Effector CD8-positive, alpha-beta T cell (primary cell): ENCODE measurements at regions not wholly inside any gene's neighbourhood (a gene's known extent, or its start where the extent isn't known, plus 50 kb on each side); places are given as distances from the start of the nearest gene placed in this dataset.

ENCODE experiments used
- DNase-seq: peaks from one replicate; lab custom pipeline; 2025; lab: John Stamatoyannopoulos, UW

DNA sequence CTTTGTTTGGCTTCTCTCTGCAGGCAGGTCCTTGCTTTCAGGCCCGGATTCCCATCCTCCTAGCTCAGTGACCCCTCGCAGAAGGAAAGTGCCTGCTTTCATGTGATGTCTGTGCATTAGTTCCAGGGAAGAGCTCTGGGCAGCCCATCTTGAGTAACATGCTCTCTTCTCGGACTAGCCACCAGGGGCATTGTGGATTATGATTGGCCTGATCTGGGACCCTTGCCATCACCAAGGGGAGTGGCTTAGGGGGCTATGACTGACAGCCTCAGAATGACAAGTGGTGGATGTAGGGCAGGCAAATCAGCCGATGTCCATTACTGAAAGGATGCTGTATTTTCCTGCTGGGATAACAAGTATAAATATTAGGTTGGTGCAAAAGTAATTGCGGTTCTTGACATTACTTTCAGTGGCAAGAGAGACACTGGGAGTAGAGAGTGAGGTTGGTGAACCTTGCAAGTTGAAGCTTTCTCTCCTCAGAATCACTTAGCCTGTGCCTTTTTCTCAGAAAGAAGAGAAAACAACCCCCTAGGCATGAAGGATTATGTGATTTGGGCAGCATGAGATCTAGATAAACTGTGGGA lies 71.5 kb upstream of the MPHOSPH6 start:
- DNase-seq, result no peak

DNA sequence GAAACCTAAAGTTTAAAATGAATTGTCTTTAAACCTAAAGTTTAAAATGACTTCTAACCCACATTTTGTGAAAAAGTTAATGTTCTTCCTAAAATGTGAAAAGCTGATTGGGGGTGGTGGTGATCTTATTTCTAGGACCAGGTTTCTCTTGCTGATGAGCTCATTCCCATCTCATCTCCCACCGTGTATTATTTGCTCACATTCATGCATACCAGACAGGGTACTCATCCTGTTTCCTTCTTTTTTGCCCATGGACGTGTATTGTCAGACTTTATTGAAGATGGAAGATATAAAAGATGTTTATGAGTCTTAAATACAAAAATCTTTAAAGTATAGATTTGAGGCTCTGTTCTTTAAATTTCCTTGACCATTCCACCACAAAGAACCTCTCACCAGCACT lies 70.1 kb upstream of the MPHOSPH6 start:
- DNase-seq, result no peak

DNA sequence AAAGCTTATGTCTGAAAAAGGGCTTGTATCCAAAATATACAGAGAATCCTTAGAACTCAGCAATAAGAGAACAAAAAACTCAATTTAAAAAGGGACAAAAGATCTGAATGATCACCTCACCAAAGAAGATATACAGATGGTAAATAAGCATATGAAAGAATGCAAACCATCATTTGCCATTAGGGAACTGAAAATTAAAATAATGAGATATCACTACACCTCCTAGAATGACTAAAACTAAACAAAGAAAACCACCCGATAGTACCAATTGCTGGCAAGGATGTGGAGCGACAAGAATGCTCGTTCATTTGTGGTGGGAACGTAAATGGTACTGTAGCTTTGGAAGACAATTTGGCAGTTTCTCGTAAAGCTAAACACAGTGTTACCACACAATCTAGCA lies 66.9 kb upstream of the MPHOSPH6 start:
- no peak for DNase-seq

DNA sequence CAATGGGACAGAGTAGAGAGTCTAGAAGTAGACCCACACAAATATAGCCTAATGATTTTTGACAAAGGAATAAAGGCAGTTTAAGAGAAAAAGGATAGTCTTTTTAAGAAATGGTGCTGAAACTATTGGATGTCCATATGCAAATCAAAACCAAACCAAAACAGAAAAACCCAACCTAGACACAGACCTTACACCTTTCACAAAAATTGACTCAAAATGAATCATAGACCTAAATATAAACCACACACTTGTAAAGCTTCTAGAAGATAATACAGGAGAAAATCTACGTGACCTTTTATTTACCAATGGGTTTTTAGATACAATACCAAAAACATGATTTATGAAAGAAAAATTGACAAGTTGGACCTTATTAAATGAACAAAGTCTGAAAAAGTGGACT lies 66.4 kb upstream of the MPHOSPH6 start:
- no peak for DNase-seq

DNA sequence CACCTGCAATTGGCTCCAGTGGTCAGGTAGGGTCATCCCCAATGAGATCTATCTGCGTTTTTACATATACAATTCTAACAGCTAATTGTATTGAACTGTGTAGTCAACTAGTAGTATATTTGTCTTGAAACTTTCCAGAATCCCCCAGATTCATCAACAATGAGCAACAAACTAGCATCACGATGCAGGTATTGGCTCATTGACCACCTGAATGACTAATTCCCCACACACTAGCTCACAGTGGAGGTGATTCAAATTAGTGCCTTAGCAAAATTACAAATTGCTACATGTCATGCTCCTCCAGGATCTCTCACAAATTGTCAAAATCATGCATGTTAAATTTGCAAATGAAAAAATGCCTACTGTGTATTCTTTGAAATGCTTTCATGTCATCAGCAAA lies 62.8 kb upstream of the MPHOSPH6 start:
- DNase-seq, result no peak

DNA sequence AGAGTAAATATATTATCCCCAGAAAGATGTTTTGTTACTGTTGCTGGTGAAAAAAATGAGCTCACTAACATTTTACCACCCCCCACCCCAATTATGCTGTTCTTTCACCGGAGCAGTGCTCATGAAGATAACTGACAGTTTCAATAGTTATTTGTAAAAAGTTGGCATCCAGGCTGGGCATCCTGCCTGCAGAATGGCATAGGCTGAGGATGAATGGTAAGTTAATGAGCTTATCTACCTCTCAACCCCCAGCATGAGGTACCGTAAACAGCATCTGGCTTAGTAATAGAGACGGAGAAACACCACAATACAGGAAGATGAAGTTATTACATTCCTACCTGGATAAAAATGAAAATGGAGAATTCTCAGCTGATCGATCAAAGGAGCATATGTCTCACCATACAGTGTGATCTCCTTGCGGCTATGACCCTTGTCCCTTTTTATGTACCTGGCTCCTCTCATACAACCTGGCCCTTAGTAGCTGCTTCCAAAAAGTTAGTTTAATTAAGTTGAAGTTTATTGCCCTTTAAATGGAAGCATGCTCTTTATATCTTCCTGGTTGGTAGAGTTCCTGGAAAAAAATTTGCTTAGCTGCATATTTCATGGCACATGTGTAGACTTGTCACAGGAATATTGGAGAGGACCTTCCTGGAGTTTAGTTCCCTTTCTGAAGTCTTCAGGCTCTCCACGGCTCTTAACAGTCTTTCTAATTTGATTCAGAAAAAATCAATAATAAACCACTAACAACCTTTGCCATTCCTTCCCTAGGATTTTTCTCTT lies 61.2 kb upstream of the MPHOSPH6 start:
- no peak for DNase-seq

DNA sequence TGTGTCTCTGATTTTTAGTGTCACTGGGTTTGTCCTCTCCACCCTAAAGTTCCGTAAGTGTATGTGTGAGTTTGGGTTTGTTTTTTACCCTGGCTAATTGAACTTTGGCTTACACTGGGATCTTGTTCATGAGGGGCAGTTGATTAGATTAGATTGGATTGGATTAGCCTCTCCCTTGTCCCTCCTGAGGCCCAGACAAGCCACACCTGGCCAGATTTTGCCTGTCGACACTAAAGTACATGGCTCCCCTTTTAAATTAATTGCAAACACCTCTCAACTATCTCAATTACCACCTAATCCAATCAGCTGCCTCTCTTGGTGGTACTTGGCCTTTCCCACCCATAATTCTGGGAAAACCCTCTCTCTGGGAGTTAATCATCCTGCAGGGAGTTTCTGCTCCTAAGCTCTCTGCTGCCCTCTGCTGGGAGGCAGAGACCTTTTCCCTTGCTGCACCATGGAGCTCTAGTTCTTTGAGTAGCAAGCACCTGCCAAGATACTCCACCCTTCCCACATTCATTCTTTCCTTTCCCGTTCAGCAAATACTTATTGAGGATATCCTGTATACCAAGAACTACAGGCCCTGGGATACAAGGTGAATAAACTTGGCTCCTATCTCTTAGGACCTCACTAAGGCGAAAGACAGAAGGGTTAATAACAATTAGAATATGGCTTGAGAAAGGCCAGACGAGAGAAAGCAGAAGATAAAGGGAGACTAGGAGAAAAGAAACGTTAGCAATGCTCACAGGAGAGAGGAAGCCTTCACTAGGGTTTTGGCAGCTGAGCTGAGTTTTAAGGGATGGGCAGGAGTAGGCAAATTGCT lies 60.0 kb upstream of the MPHOSPH6 start:
- DNase-seq, result peak; percentile 34

DNA sequence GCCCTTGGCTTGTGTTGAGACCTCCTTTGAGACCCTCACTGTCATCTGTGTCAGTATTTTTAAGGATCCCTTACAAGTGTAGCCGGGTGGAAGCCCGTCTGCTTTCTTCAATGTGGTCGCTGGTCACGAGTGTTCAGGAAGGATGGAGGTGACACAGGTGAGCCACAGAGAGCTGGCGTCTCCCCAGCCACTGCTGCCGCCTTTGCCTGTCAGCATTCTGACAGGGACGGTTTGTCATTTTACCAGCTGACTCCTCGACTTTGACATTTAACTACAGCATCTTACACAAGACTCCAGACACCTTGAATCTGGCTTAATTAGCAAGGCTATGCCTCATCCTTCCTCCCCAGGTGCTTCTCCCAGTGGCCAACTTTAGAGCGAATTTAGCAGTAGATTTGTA lies 56.3 kb upstream of the MPHOSPH6 start:
- DNase-seq, result no peak

DNA sequence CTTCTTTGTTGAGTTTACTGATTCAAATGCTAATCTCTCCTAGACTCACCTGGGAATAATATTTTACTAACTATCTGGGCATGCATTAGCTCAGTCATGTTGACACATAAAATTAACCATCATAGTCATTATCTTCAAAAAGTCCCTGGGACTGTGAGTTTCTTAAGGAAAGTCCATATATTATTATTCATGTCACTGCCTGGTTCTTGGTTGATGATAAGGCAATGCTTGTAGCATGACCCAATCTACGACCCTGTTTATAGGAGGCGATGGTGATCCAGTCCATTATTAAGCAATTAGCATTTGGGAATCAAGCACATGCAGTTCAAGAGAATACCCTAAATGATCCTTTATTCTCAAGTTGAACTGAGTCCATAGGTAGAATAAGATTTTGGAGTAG lies 54.8 kb upstream of the MPHOSPH6 start:
- DNase-seq, result no peak

DNA sequence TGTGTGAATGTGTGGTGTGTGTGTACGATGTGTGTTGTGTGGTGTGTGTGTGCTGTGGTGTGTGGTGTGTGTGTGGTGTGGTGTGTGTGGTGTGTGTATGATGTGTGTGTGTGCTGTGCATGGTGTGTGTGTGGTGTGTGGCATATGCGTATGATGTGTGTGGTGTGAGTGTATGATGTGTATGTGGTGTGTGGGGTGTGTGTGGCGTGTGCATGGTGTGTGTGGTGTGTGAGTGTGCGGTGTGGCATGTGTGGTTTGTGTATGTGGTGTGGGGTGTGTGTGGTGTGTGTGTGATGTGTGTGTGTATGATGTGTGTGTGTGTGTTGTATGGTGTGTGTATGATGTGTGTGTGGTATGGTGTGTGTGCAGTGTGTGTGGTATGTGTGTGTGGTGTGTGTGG lies 50.5 kb upstream of the MPHOSPH6 start:
- DNase-seq, result no peak
